OCI-LY7 (cell line): ENCODE measurements at regions not wholly inside any gene's neighbourhood (a gene's known extent, or its start where the extent isn't known, plus 50 kb on each side); places are given as distances from the start of the nearest gene placed in this dataset.

Source experiments
- BruUV-seq: library from RNA; stranded (reverse); fragments of 400-500 nt; replicated peaks from 2 replicates; lab custom pipeline; 2021; lab: Mats Ljungman, UMichigan
- CTCF ChIA-PET: fragments of 300-600 bp; sonication (Branson Sonifier 250); formaldehyde crosslinking; loops from one replicate; lab custom pipeline; 2022; ENCODE audit warnings: antibody characterized with exemption; ENCODE audit not compliant: unreplicated experiment; lab: Charles Lee
- POLR2A ChIA-PET: fragments of 300-600 bp; sonication (Branson Sonifier 250); formaldehyde crosslinking; loops from one replicate; lab custom pipeline; 2022; ENCODE audit warnings: antibody characterized with exemption; lab: Charles Lee
- DNase-seq: peaks from one replicate; pipeline ENCODE4 v3.0.0-alpha.2; 2015; ENCODE audit warnings: low spot score
- H2AFZ ChIP-seq: fragments of 200-600 bp; sonication (generic), shearing (Covaris generic); 2 replicates; pipeline ENCODE4 v1.6.1; 2014; ENCODE audit warnings: mild to moderate bottlenecking, antibody characterized with exemption, low read length, moderate library complexity
- H3K27ac ChIP-seq: fragments of 200-600 bp; sonication (generic); 2 replicates; pipeline ENCODE4 v1.5.1; 2014; ENCODE audit warnings: mixed run types, low read depth, mild to moderate bottlenecking, moderate library complexity, low read length, inconsistent platforms; ENCODE audit not compliant: poor library complexity, severe bottlenecking
- H3K36me3 ChIP-seq: fragments of 200-600 bp; sonication (generic); 2 replicates; pipeline ENCODE4 v1.6.1; 2014; ENCODE audit warnings: mild to moderate bottlenecking, antibody characterized with exemption, low read length, moderate library complexity, mixed read lengths; ENCODE audit not compliant: insufficient read depth
- H3K4me1 ChIP-seq: fragments of 200-600 bp; sonication (generic); 2 replicates; pipeline ENCODE4 v1.5.1; 2014; ENCODE audit warnings: mild to moderate bottlenecking, low read length; ENCODE audit not compliant: insufficient read depth, poor library complexity, severe bottlenecking
- H3K4me2 ChIP-seq: fragments of 200-600 bp; sonication (generic); 2 replicates; pipeline ENCODE4 v1.6.1; 2014; ENCODE audit warnings: mild to moderate bottlenecking, low read length
- H3K4me3 ChIP-seq: fragments of 200-600 bp; sonication (generic); 2 replicates; pipeline ENCODE4 v1.5.1; 2014; ENCODE audit warnings: mild to moderate bottlenecking, low read depth, low read length; ENCODE audit not compliant: poor library complexity, severe bottlenecking
- H3K79me2 ChIP-seq: fragments of 200-600 bp; sonication (generic); 2 replicates; pipeline ENCODE4 v1.6.1; 2016; ENCODE audit warnings: low read depth, mild to moderate bottlenecking, low read length, moderate library complexity, mixed read lengths; ENCODE audit not compliant: insufficient read depth
- H3K9me2 ChIP-seq: fragments of 200-600 bp; sonication (generic); 2 replicates; pipeline ENCODE4 v1.6.1; 2016; ENCODE audit warnings: mild to moderate bottlenecking, low read length, mixed read lengths; ENCODE audit not compliant: insufficient read depth
- H3K9me3 ChIP-seq: fragments of 200-600 bp; sonication (generic); 2 replicates; pipeline ENCODE4 v1.6.1; 2014; ENCODE audit warnings: mild to moderate bottlenecking, mixed run types, low read length, mixed read lengths
- H4K20me1 ChIP-seq: fragments of 200-600 bp; sonication (generic); 2 replicates; pipeline ENCODE4 v1.6.1; 2014; ENCODE audit warnings: mild to moderate bottlenecking, antibody characterized with exemption, low read length, moderate library complexity, mixed read lengths; ENCODE audit not compliant: insufficient read depth
- EZH2phosphoT487 ChIP-seq: fragments of 200-600 bp; sonication (generic); IDR thresholded peaks from 2 replicates; pipeline ENCODE4 v1.6.1; 2018; ENCODE audit warnings: low read depth, borderline replicate concordance, mild to moderate bottlenecking, mixed run types, antibody characterized with exemption, low read length, moderate library complexity, mixed read lengths
- intact Hi-C: fragments of 100-400 bp; cut with micrococcal nuclease; formaldehyde crosslinking; loops from one replicate; pipeline ENCODE4 v1.10.0; 2022; ENCODE audit not compliant: unreplicated experiment
- TF ChIP-seq, protein P1 (sequence below): fragments of 200-600 bp; sonication (generic); conservative IDR thresholded peaks from 2 replicates; pipeline ENCODE4 v1.5.1; 2014; ENCODE audit warnings: mild to moderate bottlenecking, antibody characterized with exemption, low read length, moderate library complexity, mixed read lengths

DNA sequence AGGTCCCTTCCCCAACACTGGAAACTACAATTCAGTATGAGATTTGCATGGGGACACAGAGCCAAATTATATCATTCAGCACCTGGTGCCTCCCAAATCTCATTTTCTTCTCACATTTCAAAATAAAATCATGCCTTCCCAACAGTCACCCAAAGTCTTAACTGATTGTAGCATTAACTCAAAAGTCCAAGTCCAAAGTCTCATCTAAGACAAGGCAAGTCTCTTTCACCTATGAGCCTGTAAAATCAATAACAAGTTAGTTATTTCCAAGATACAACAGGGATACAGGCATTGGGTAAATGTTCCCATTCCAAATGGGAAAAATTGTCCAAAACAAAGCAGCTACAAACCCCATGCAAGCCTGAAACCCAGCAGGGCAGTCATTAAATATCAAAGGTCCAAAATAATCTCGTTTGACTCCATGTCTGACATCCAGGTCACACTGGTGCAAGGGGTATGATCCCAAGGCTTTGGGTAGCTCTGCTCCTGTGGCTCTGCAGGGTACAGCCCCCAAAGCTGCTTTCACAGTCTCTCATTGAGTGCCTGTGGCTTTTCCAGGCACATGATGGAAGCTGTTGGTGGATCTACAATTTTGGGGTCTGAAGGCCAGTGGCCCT lies 1370.1 kb upstream of the DDX18 start:
- no TSS peak for BruUV-seq
- TF ChIP-seq EZH2phosphoT487 = no peak
- TF ChIP-seq, protein P1, sequence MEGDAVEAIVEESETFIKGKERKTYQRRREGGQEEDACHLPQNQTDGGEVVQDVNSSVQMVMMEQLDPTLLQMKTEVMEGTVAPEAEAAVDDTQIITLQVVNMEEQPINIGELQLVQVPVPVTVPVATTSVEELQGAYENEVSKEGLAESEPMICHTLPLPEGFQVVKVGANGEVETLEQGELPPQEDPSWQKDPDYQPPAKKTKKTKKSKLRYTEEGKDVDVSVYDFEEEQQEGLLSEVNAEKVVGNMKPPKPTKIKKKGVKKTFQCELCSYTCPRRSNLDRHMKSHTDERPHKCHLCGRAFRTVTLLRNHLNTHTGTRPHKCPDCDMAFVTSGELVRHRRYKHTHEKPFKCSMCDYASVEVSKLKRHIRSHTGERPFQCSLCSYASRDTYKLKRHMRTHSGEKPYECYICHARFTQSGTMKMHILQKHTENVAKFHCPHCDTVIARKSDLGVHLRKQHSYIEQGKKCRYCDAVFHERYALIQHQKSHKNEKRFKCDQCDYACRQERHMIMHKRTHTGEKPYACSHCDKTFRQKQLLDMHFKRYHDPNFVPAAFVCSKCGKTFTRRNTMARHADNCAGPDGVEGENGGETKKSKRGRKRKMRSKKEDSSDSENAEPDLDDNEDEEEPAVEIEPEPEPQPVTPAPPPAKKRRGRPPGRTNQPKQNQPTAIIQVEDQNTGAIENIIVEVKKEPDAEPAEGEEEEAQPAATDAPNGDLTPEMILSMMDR = no peak

DNA sequence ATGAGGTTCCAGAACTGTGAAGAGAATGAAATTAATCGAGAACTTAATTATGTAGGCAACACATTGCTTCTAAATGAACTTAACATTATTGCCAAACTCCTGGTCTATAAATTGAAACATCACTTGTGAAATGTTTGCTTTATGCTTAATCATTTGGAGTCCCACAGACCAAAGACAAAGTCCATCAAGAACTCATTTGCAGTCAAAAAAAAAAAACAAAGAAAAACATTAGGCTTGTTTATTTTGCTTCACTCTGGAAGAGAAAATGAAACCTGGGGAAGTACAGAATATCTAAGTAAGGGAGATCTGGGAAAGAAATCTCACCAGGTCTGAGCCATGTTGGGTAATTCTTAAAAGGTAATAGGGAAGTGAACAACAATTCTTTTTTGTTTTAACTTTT lies 1363.5 kb upstream of the DDX18 start:
- H3K9me3 ChIP-seq = no peaks in the 10 kb centered on the region
- H3K4me1 ChIP-seq = no peaks in the 10 kb centered on the region
- no peaks in the 10 kb centered on the region for H3K79me2 ChIP-seq
- no peak overlapping the region for H2AFZ ChIP-seq
- H3K4me3 ChIP-seq = no peak overlapping the region
- no peak for DNase-seq
- intact Hi-C loops = no loop called here
- H4K20me1 ChIP-seq = no peaks in the 10 kb centered on the region
- no TSS peak for BruUV-seq
- no peaks in the 10 kb centered on the region for H3K36me3 ChIP-seq
- H3K9me2 ChIP-seq = no peaks in the 10 kb centered on the region
- no peak overlapping the region for H3K27ac ChIP-seq
- ChIA-PET CTCF (no interaction called here), POLR2A (interaction anchor here (1.6 kb wide), 1 partner anchor 13 kb away, joined by 4 read pairs; no protein-coding TSS in a partner anchor)
- no peak overlapping the region for H3K4me2 ChIP-seq
- no peak for TF ChIP-seq EZH2phosphoT487
- TF ChIP-seq, protein P1 = no peak

More for the DNA sequence above, 1370.1 kb upstream of the DDX18 start:
- H3K4me1 ChIP-seq = no peaks in the 10 kb centered on the region
- no peaks in the 10 kb centered on the region for H3K9me3 ChIP-seq
- no peak for DNase-seq
- no peak overlapping the region for H3K27ac ChIP-seq
- no peaks in the 10 kb centered on the region for H3K79me2 ChIP-seq
- H3K4me3 ChIP-seq = no peak overlapping the region
- H3K9me2 ChIP-seq = no peaks in the 10 kb centered on the region
- H3K36me3 ChIP-seq = no peaks in the 10 kb centered on the region
- H4K20me1 ChIP-seq = no peaks in the 10 kb centered on the region
- no peak overlapping the region for H3K4me2 ChIP-seq
- intact Hi-C loops = no loop called here
- H2AFZ ChIP-seq = no peak overlapping the region
- CTCF ChIA-PET = no interaction called here
- POLR2A ChIA-PET = no interaction called here

DNA sequence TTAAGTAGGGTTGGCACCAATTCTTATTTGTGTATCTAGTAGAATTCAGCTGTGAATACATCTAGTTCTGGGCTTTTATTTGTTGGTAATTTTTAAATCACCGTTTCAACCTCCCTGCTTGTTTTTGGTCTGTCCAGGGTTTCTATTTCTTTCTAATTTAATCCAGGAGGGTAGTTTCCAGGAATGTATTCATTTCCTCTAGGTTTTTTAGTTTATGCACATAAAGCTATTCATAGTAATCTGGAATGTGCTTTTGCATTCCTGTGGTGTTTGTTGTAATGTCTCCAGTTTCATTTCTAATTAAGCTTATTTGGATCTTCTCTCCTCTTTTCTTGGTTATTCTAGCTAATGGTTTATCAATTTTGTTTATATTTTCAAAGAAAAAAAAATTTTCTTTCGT lies 1361.8 kb upstream of the DDX18 start:
- no peaks in the 10 kb centered on the region for H3K79me2 ChIP-seq
- intact Hi-C loops = no loop called here
- DNase-seq = no peak
- TF ChIP-seq EZH2phosphoT487 = no peak
- TF ChIP-seq, protein P1 = no peak
- H3K4me3 ChIP-seq = no peak overlapping the region
- H2AFZ ChIP-seq = no peak overlapping the region
- BruUV-seq = no TSS peak
- no peak overlapping the region for H3K27ac ChIP-seq
- H4K20me1 ChIP-seq = no peaks in the 10 kb centered on the region
- CTCF ChIA-PET = no interaction called here
- no peaks in the 10 kb centered on the region for H3K9me2 ChIP-seq
- H3K4me1 ChIP-seq = no peaks in the 10 kb centered on the region
- H3K9me3 ChIP-seq = no peaks in the 10 kb centered on the region
- no peaks in the 10 kb centered on the region for H3K36me3 ChIP-seq
- no peak overlapping the region for H3K4me2 ChIP-seq
- POLR2A ChIA-PET = no interaction called here
